ENCODE measurements at regions not wholly inside any gene's neighbourhood (a gene's known extent, or its start where the extent isn't known, plus 50 kb on each side); places are given as distances from the start of the nearest gene placed in this dataset.

DNA sequence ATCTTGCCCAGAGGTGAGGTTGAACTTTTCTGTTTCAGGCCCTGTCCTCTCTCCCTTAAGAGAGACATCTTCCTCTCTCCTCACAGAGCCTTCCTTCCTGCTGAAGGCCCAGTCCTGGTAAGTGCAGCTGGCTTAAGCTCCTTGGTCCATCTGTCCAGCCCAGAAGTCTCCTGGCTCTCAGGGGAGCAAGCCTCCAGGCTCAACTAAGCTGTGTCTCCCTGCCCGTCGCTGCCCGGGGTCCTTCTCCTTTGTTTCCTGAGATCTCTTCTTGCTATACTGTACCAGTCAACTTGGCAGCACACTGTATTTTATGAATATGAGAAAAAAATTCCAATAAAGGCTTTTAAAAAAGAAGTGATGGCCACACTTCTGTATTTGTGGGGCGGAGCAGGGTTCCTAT, 77.4 kb downstream of the KCNF1 start:
- H3K4me1 ChIP-seq: no peaks in the 10 kb centered on the region
- H3K36me3 ChIP-seq: no peaks in the 10 kb centered on the region
- in situ Hi-C loops (cut with MboI; ENCODE audit: low sequenced_read_pairs in 4 of 4) (no loop called here), intact Hi-C loops (cut with DNase I; ENCODE audit: low total_unique reads) (no loop called here)
- no peaks in the 10 kb centered on the region for H3K27me3 ChIP-seq
- TF ChIP-seq CTCF (IDR thresholded peaks at IDR 0.05 in 4 of 5, conservative IDR thresholded peaks at IDR 0.05 in 1 of 5) (no peak), POLR2A (IDR thresholded peaks at IDR 0.05) (no peak)
- no peaks in the 10 kb centered on the region for H3K9me3 ChIP-seq
- DNase-seq (no peak), ATAC-seq (no peak)
- no peak overlapping the region for H3K27ac ChIP-seq
- H3K4me3 ChIP-seq: no peak overlapping the region

- Histone ChIP-seq H3K27me3 (no peaks in the 10 kb centered on the region), H3K4me3 (no peak overlapping the region), H3K9me3 (no peaks in the 10 kb centered on the region), H3K36me3 (no peaks in the 10 kb centered on the region), H3K27ac (no peak overlapping the region), H3K4me1 (no peaks in the 10 kb centered on the region)
- TF ChIP-seq POLR2A (IDR thresholded peaks at IDR 0.05): no peak
- no peak for TF ChIP-seq CTCF (IDR thresholded peaks at IDR 0.05 in 4 of 5, conservative IDR thresholded peaks at IDR 0.05 in 1 of 5)
- ATAC-seq (no peak), DNase-seq (no peak)
- in situ Hi-C loops (cut with MboI; ENCODE audit: low sequenced_read_pairs in 4 of 4): no loop called here
- intact Hi-C loops (cut with DNase I; ENCODE audit: low total_unique reads): no loop called here
These were observed 78.0 kb downstream of the KCNF1 start for GRCh38 chr2:10989782-10990181.

DNA sequence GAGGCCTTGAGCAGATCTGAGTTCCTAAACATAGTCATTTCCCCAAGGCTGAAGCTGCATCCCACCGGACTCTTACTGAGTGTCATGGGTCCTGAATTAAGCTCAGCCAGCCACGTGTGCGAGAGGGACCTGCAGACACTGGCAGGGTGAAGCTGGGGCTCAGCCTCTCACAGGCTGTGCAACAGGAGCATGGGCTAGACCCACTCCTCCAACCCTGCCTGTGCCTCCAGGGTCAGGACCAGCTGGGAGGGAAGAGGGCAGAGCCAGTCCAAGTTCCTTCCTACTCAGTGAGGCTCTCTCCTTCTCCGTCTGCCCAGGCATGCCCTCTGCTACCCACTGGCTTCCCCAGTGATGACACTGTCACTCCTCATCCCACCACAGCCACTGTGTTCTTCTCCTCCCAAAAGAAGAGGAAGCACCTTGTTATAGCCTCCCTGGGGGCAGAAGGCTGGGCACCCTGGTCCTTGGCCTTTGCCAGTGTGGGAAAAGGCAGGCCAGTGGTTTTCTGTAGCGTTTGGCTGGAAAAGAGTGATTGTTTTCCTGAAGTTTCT, 78.9 kb downstream of the KCNF1 start:
- no peaks in the 10 kb centered on the region for H3K36me3 ChIP-seq
- ATAC-seq (no peak), DNase-seq (no peak)
- no peaks in the 10 kb centered on the region for H3K4me1 ChIP-seq
- no peak overlapping the region for H3K4me3 ChIP-seq
- no peaks in the 10 kb centered on the region for H3K27me3 ChIP-seq
- no peaks in the 10 kb centered on the region for H3K9me3 ChIP-seq
- in situ Hi-C loops (cut with MboI; ENCODE audit: low sequenced_read_pairs in 4 of 4): no loop called here
- TF ChIP-seq CTCF (IDR thresholded peaks at IDR 0.05 in 4 of 5, conservative IDR thresholded peaks at IDR 0.05 in 1 of 5) (no peak), POLR2A (IDR thresholded peaks at IDR 0.05) (no peak)
- intact Hi-C loops (cut with DNase I; ENCODE audit: low total_unique reads): no loop called here
- H3K27ac ChIP-seq: no peak overlapping the region

DNA sequence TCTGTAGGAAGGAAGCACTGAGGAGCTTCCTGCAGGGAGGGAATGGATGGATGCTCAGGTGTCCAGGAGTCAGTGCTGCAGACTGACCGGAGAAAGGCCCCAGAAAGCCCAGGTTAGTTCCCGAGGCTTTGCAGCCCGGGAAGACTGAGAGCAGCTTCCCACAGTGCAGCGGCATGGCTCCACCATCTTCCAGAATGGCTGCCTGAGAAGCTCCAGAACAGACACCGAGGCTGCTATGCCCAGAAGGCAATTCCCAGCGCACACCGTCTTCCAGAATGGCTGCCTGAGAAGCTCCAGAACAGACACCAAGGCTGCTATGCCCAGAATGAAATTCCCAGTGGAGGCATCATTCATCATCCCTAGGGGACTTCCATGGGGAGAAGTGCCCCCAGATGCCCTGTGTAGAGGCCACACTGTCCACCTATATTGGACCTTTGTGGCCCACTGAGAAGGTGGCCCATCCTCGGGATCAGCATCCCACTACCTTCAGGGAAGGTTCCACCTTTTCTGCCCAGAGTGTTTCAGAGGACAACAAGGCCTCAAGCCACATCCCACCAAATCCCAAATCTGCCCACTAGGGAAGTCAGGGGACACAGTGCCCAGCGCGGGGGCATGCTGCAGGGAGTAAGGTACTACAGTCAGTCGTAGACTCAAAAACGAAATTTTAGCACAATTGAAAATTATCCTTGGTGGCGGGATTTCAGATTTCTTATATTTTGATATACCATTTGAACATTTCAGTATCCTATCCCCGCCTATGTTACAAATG, 80.5 kb downstream of the KCNF1 start:
- Histone ChIP-seq H3K4me3 (no peak overlapping the region), H3K36me3 (no peaks in the 10 kb centered on the region), H3K9me3 (no peaks in the 10 kb centered on the region), H3K27me3 (no peaks in the 10 kb centered on the region), H3K27ac (no peak overlapping the region), H3K4me1 (no peaks in the 10 kb centered on the region)
- DNase-seq (no peak), ATAC-seq (no peak)
- no peak for TF ChIP-seq CTCF (IDR thresholded peaks at IDR 0.05 in 4 of 5, conservative IDR thresholded peaks at IDR 0.05 in 1 of 5)
- no peak for TF ChIP-seq POLR2A (IDR thresholded peaks at IDR 0.05)
- in situ Hi-C loops (cut with MboI; ENCODE audit: low sequenced_read_pairs in 4 of 4) (no loop called here), intact Hi-C loops (cut with DNase I; ENCODE audit: low total_unique reads) (no loop called here)
